ACHN (cell line): ENCODE measurements at regions not wholly inside any gene's neighbourhood (a gene's known extent, or its start where the extent isn't known, plus 50 kb on each side); places are given as distances from the start of the nearest gene placed in this dataset.

Experiments
- DNase-seq: peaks from one replicate; pipeline ENCODE4 v3.0.0-alpha.2; 2015
- in situ Hi-C: cut with HindIII; loops from 2 replicates; pipeline ENCODE4 v1.10.0; 2017; ENCODE audit warnings: low sequenced_read_pairs, low pct_ligation_motif_present, low pct_unique_long_range_greater_than_20kb

- DNase-seq, result no peak
- in situ Hi-C loops, result no loop called here
These were observed 68.3 kb upstream of the RAB11FIP2 start for GRCh38 chr10:118114992-118115391.

DNA sequence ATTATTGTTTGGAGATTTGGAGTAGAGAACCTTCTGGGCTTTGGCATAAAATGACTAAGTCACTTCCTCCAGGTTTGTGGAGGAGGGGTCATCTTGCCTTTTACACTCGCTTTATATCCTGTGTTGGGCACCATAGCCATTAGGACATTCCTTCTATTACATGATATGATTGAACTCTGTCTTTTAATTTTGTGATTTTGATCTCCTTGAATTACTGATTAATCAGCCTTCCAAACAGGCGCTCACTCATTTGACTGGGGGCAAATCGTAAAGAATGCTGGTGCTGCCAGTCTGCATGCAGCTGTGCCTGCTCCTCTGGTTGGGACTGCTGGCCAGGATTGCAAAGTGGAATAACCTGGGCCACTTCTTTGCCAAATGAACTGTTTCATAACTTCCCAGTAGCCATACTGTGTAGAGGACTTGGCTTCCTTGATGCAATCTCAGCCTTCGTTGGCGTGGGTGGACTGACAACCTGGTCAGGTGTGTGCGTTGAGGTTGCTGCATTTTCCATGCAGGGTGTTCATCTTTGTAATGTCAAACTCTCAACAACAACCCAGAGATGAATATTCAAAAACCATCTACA is 65.9 kb upstream of the RAB11FIP2 start:
- in situ Hi-C loops, result no loop called here
- no peak for DNase-seq

- in situ Hi-C loops, result no loop called here
These were observed 64.0 kb upstream of the RAB11FIP2 start for GRCh38 chr10:118110750-118111149.

DNA sequence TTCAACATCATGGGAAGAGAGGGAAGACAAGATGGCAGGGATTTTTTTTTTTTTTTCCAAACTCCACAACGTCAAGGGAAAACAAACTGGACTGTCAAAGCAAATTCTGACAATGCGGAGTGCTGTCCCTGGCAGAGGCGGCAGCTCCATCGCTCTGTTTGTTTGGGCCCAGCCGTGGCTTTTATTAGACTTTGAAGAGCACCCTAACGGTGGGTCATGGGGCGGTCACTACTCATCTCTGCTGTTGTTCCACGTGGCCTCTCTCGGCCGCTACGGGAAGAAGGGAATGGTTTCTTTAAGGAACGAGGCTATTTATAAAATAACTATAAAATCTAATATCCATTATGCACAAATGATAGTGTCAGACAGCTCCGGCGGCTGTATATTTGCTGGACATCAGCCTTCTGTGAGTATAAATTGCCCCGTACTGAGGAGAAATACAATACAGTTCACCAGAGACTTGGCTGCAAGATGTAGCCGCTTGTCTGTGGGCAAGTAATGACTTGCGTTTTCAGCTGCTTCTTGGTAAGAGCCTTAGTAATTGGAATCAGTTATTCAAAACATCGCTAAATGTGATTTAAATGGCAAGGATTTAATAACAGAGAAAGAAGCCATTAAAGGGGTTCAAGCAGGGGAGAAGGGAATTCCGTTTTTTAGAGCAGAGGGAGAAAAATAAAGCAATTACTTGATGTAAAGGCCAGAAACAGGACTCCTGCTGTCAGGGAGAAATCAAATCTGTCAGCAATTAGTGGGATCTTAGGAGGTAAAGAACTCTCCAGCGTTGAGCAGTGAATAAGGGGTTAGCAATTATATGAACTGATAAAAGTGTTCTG is 61.7 kb upstream of the RAB11FIP2 start:
- DNase-seq, result no peak
- in situ Hi-C loops, result no loop called here

More at GRCh38 chr10:118110750-118111149, 64.0 kb upstream of the RAB11FIP2 start:
- no peak for DNase-seq

DNA sequence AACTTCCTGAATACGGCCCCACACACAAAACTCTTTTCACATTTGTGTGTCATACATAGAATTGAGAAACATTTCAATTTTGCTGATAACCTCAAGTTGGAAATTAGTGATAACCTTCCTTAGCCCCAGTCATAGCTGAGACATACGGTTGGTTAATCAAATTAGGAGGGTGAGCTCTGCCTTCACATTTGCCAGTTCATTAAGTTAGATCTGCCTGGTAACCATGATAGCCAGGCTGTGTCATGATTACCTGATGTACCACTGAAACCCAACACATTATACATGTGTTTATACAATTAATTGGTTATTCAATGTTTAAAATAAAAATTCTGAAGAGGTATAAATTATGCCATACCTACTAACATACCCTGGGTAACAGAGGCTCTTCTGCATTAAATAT is 60.8 kb upstream of the RAB11FIP2 start:
- in situ Hi-C loops, result no loop called here
- DNase-seq, result no peak

GRCh38 chr10:118107040-118107439 is 60.3 kb upstream of the RAB11FIP2 start:
- no peak for DNase-seq
- in situ Hi-C loops, result no loop called here

DNA sequence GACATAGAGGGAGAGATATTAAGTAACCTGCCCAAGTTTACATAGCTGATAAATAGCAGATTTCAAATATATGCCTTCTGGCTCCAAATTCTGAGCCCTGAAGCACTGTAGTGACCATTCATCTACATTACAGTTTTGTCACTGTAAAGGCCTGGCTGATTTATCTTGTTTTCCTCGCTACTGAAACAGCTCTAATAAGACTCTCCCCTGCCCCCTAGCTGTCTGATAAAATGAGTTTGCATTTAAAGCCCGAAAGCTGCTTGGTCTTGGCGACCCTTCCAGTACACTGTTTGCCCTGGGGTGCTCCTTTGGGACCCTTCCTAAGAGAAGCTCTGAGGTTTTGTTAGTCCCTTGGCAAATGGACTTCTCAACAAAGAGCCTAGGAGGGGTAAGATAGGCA is 59.7 kb upstream of the RAB11FIP2 start:
- in situ Hi-C loops, result no loop called here
- peak; percentile 34 for DNase-seq

GRCh38 chr10:118102121-118102520 is 55.4 kb upstream of the RAB11FIP2 start:
- in situ Hi-C loops, result no loop called here
- DNase-seq, result no peak

GRCh38 chr10:118101501-118101900 is 54.8 kb upstream of the RAB11FIP2 start:
- no peak for DNase-seq
- in situ Hi-C loops, result no loop called here
